PFSK-1 (cell line): ENCODE measurements at regions not wholly inside any gene's neighbourhood (a gene's known extent, or its start where the extent isn't known, plus 50 kb on each side); places are given as distances from the start of the nearest gene placed in this dataset.

Source experiments
- FOXP2 ChIP-seq: optimal IDR thresholded peaks from 2 replicates; pipeline ENCODE3; 2011; ENCODE audit warnings: borderline replicate concordance, control low read depth, inconsistent platforms; ENCODE audit not compliant: insufficient read depth; ENCODE audit errors: extremely low read length, extremely low read depth
- POLR2AphosphoS5 ChIP-seq: IDR thresholded peaks from 2 replicates; pipeline ENCODE4 v1.6.1; 2012; ENCODE audit warnings: low read depth, mild to moderate bottlenecking, control low read depth, low read length, moderate library complexity
- REST ChIP-seq, 2 experiments: IDR thresholded peaks; 2 replicates each; pipeline versions ENCODE4 v1.6.1 to v1.8.0; 2011 to 2012; ENCODE audit warnings: low read depth in 2 of 2, low read length in 2 of 2, control low read depth in 1 of 2, inconsistent platforms in 1 of 2, mild to moderate bottlenecking in 1 of 2, moderate library complexity in 1 of 2; ENCODE audit not compliant: insufficient read depth in 1 of 2
- SIN3A ChIP-seq: IDR thresholded peaks from 2 replicates; pipeline ENCODE4 v1.6.1; 2012; ENCODE audit warnings: mild to moderate bottlenecking, low read length, moderate library complexity, borderline replicate concordance; ENCODE audit not compliant: insufficient read depth
- TAF1 ChIP-seq: IDR thresholded peaks from 2 replicates; pipeline ENCODE4 v1.6.1; 2012; ENCODE audit warnings: low read length, control low read depth, borderline replicate concordance; ENCODE audit not compliant: insufficient read depth

- TF ChIP-seq FOXP2, result no peak
- no peak for TF ChIP-seq SIN3A
- no peak for TF ChIP-seq REST (IDR thresholded peaks at IDR 0.05; ENCODE audit: insufficient read depth in 1 of 2, low read depth in 2 of 2, low read length in 2 of 2)
Observed at GRCh38 chr2:144277622-144278354, 242.1 kb downstream of the ZEB2 start.

- TF ChIP-seq TAF1 (no peak), REST (IDR thresholded peaks at IDR 0.05; ENCODE audit: insufficient read depth in 1 of 2, low read depth in 2 of 2, low read length in 2 of 2) (no peak), FOXP2 (no peak), SIN3A (no peak), POLR2AphosphoS5 (no peak)
Observed at GRCh38 chr2:144275340-144275739, 244.6 kb downstream of the ZEB2 start.

- TF ChIP-seq POLR2AphosphoS5, result no peak
- no peak for TF ChIP-seq SIN3A
- TF ChIP-seq TAF1, result no peak
- TF ChIP-seq REST (IDR thresholded peaks at IDR 0.05; ENCODE audit: insufficient read depth in 1 of 2, low read depth in 2 of 2, low read length in 2 of 2), result no peak
- TF ChIP-seq FOXP2, result no peak
Observed at GRCh38 chr2:144274131-144274530, 245.8 kb downstream of the ZEB2 start.

- no peak for TF ChIP-seq REST (IDR thresholded peaks at IDR 0.05; ENCODE audit: insufficient read depth in 1 of 2, low read depth in 2 of 2, low read length in 2 of 2)
- no peak for TF ChIP-seq FOXP2
- no peak for TF ChIP-seq SIN3A
- no peak for TF ChIP-seq TAF1
- TF ChIP-seq POLR2AphosphoS5, result no peak
Observed at GRCh38 chr2:144270951-144271350, 249.0 kb downstream of the ZEB2 start.
